GM12801 (cell line): ENCODE measurements at regions not wholly inside any gene's neighbourhood (a gene's known extent, or its start where the extent isn't known, plus 50 kb on each side); places are given as distances from the start of the nearest gene placed in this dataset.

Experiments
- CTCF ChIP-seq: IDR thresholded peaks from one replicate; pipeline ENCODE4 v1.5.1; 2011; ENCODE audit warnings: control low read depth; ENCODE audit not compliant: insufficient read length; ENCODE audit errors: extremely low read depth

GRCh38 chr17:33512113-33512512, 219.0 kb upstream of the ASIC2 start:
- TF ChIP-seq CTCF = no peak

GRCh38 chr17:33513769-33514168, 220.7 kb upstream of the ASIC2 start:
- TF ChIP-seq CTCF = no peak

GRCh38 chr17:33514369-33514768, 221.3 kb upstream of the ASIC2 start:
- TF ChIP-seq CTCF = no peak

GRCh38 chr17:33515974-33516373, 222.9 kb upstream of the ASIC2 start:
- no peak for TF ChIP-seq CTCF

- no peak for TF ChIP-seq CTCF
Measured at GRCh38 chr17:33516645-33517044, 223.6 kb upstream of the ASIC2 start.

GRCh38 chr17:33517746-33518145, 224.7 kb upstream of the ASIC2 start:
- no peak for TF ChIP-seq CTCF

GRCh38 chr17:33519692-33520091, 226.6 kb upstream of the ASIC2 start:
- TF ChIP-seq CTCF = no peak
